AG10803 (cell line): ENCODE measurements at regions not wholly inside any gene's neighbourhood (a gene's known extent, or its start where the extent isn't known, plus 50 kb on each side); places are given as distances from the start of the nearest gene placed in this dataset.

ENCODE experiments used
- DNase-seq: peaks from one replicate; pipeline ENCODE4 v3.0.0; 2010; ENCODE audit warnings: low read depth
- H3K4me3 ChIP-seq: 2 replicates; pipeline ENCODE4 v1.5.1; 2011; ENCODE audit warnings: mild to moderate bottlenecking, low read length, control low read depth
- CTCF ChIP-seq: conservative IDR thresholded peaks from 2 replicates; pipeline ENCODE4 v1.5.1; 2011; ENCODE audit warnings: mild to moderate bottlenecking, low read length, control low read depth, inconsistent platforms

- H3K4me3 ChIP-seq, result no peak overlapping the region
- no peak for DNase-seq
- TF ChIP-seq CTCF, result no peak
These were observed 467.3 kb downstream of the C6orf118 start for GRCh38 chr6:164842085-164842484.

GRCh38 chr6:164838068-164838615 is 471.3 kb downstream of the C6orf118 start:
- no peak overlapping the region for H3K4me3 ChIP-seq
- no peak for TF ChIP-seq CTCF
- DNase-seq, result no peak

DNA sequence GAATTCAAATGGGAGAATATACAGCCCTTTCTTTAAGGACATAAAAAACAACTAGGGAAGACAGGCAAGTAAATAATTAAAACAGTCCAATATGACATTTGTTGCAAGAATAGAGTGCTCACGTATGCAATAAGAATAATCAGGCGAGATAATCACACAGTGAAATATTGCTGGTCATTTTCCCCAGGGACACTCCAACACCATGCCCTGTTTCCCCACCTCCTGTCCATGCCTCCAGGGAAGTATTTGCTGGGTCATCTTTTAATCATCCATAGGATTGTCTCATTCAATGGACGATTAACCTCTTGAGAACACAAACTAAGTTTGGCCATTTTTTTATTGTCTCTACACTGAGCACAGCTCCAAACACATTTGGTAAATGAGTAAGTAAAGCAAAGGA is 472.9 kb downstream of the C6orf118 start:
- no peak for TF ChIP-seq CTCF
- H3K4me3 ChIP-seq, result no peak overlapping the region
- no peak for DNase-seq

DNA sequence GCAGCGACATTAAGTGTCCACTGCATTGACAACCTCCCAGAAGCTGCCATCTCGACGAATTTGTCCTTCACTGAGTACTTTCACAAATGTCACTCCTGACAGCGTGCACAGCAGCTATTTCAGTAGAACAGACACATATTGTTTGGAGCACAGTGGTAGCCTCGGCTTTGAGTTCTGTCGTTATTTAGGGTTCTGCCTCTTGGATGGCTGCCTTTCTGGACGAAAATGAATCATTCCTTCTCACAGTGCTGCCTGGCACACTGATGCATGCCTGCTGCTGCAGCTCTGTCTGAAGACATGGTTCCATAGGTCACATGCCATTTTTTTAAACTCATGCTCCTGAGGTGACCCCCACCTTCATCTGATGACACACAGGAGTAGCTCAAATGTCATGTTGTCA is 477.0 kb downstream of the C6orf118 start:
- no peak for TF ChIP-seq CTCF
- DNase-seq, result no peak
- H3K4me3 ChIP-seq, result no peak overlapping the region

DNA sequence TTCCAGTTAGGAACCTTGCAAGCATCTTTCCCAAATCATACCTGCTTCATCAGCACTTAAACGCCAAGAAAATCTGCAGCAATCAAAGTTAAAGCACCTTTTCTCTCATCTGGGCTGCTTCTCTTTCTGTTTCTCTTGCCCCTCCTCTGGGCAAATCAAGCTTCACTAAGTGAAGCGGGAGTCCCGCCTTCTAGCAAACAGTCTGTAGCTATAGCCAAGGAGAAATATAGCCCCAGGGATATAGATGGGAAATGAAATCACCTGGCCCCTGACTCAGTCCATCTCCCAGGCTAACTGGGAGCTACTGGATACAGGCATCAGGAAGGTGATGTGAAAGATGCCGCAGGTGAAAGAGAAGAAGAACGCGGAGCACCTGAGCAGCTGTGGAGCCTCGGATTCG is 481.9 kb downstream of the C6orf118 start:
- no peak for TF ChIP-seq CTCF
- H3K4me3 ChIP-seq, result no peak overlapping the region
- DNase-seq, result no peak

- DNase-seq, result no peak
- no peak for TF ChIP-seq CTCF
- no peak overlapping the region for H3K4me3 ChIP-seq
These were observed 482.5 kb downstream of the C6orf118 start for GRCh38 chr6:164826831-164827468.

- no peak for DNase-seq
- TF ChIP-seq CTCF, result no peak
- no peak overlapping the region for H3K4me3 ChIP-seq
These were observed 484.0 kb downstream of the C6orf118 start for GRCh38 chr6:164825386-164825785.
